ENCODE measurements at regions not wholly inside any gene's neighbourhood (a gene's known extent, or its start where the extent isn't known, plus 50 kb on each side); places are given as distances from the start of the nearest gene placed in this dataset.

DNA sequence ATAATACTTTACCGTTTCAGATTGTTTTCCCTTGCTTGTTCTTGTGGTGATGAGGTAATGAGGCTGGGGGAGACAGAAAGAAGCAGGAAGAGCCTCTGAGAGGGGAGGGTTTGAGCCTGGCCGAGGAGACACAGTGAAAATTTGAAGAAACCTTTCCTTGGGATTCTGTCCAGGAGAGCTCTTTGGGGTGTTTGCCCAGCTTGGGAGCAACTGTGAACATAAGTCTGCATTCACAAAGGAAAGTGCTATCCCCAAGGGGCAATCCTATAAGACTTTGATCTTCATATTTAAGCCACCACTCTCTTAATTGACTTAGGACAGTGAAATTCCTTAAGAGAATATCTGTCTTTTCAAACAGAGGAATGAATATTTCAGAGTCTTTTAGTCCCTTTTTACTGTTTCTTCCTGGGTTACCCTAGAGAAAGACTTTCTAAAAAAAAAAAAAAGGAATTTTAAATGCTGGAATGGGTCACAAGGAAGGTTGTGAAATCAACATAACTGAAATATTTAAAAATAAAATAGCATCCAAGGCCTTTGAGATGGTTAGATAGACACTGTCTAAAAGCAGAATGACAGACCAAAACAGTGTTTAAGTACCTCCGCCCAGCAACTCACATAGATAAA, 52.5 kb upstream of the STAM2 start:
- Histone ChIP-seq H3K36me3 (ENCODE audit: low read depth) (no peaks in the 10 kb centered on the region), H3K9me3 (no peaks in the 10 kb centered on the region), H3K4me1 (ENCODE audit: low read depth) (peaks cover 13% of the 10 kb centered on the region), H3K4me3 (no peak overlapping the region)
- no peak for TF ChIP-seq CTCF (IDR thresholded peaks at IDR 0.05)
- intact Hi-C loops (cut with DNase I, micrococcal nuclease): no loop called here
- DNase-seq (no peak), ATAC-seq (no peak)

DNA sequence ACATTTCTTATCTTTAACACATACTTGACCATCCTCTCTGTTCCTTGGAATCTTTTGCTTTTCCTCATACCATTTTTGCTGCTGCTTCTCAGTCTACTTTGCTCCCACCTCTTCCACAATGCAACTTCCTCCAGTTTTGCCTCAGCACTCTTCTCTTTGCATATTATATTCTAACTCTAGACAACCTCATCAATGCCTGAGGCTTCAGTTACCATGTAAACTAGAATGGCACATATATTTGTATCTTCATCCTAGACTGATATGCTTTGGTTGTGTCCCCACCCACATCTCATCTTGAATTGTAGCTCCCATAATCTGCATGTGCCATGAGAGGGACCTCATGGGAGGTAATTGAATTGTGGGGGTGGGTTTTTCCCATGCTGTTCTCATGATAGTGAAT, 55.9 kb upstream of the STAM2 start:
- Histone ChIP-seq H3K4me1 (ENCODE audit: low read depth) (no peaks in the 10 kb centered on the region), H3K4me3 (no peak overlapping the region), H3K36me3 (ENCODE audit: low read depth) (no peaks in the 10 kb centered on the region), H3K9me3 (no peaks in the 10 kb centered on the region)
- TF ChIP-seq CTCF (IDR thresholded peaks at IDR 0.05): no peak
- ATAC-seq (no peak), DNase-seq (no peak)
- intact Hi-C loops (cut with DNase I, micrococcal nuclease): no loop called here

DNA sequence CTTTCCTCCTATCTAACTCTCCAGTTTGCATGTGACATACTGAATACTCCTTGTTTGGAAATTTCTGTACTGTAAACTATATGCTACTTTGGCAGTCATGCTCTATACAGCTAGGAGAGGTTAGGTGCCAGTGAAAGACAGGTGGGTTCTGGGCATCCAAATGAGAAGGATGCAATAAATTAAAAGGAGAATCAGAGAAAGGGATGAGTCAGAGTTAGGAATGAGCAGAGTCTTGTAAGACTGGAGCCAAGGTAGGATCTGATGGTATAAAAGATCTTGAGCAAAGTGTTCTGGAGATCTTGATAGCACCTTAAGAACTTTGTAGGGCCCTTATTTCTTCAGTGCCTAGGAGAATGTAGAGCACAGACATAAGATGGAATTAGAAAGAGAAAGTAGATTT, 58.7 kb upstream of the STAM2 start:
- no peaks in the 10 kb centered on the region for H3K36me3 ChIP-seq (ENCODE audit: low read depth)
- no peak for ATAC-seq
- no peak overlapping the region for H3K4me3 ChIP-seq
- no peak for TF ChIP-seq CTCF (IDR thresholded peaks at IDR 0.05)
- no peaks in the 10 kb centered on the region for H3K4me1 ChIP-seq (ENCODE audit: low read depth)
- DNase-seq: no peak
- intact Hi-C loops (cut with DNase I, micrococcal nuclease): no loop called here
- H3K9me3 ChIP-seq: no peaks in the 10 kb centered on the region

GRCh38 chr2:152236191-152236925, 60.8 kb upstream of the STAM2 start:
- Histone ChIP-seq H3K4me3 (no peak overlapping the region), H3K4me1 (ENCODE audit: low read depth) (no peaks in the 10 kb centered on the region), H3K36me3 (ENCODE audit: low read depth) (no peaks in the 10 kb centered on the region), H3K9me3 (peaks cover 7% of the 10 kb centered on the region)
- intact Hi-C loops (cut with DNase I, micrococcal nuclease): no loop called here
- ATAC-seq (no peak), DNase-seq (no peak)
- TF ChIP-seq CTCF (IDR thresholded peaks at IDR 0.05): no peak

DNA sequence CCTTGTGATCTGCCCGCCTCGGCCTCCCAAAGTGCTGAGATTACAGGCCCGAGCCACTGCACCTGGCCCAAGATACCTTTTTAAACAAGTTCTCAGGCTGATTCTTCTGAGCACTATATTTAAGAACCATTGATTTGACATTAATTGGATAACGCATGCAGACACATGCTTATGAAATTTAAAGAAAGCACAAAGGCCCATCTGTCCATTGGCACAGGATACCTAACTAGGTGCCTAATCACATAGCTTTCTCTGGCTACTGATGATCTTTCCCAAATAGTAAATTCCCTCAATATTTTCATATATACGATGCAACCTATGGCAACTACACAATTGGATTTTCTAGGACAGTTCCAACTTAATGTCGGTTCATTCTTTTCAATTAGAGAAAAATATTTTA, 62.5 kb upstream of the STAM2 start:
- Histone ChIP-seq H3K4me1 (ENCODE audit: low read depth) (no peaks in the 10 kb centered on the region), H3K36me3 (ENCODE audit: low read depth) (no peaks in the 10 kb centered on the region), H3K9me3 (peaks cover 7% of the 10 kb centered on the region), H3K4me3 (no peak overlapping the region)
- no peak for DNase-seq
- TF ChIP-seq CTCF (IDR thresholded peaks at IDR 0.05): no peak
- ATAC-seq: no peak
- intact Hi-C loops (cut with DNase I, micrococcal nuclease): no loop called here
